ENCODE measurements at regions not wholly inside any gene's neighbourhood (a gene's known extent, or its start where the extent isn't known, plus 50 kb on each side); places are given as distances from the start of the nearest gene placed in this dataset.

DNA sequence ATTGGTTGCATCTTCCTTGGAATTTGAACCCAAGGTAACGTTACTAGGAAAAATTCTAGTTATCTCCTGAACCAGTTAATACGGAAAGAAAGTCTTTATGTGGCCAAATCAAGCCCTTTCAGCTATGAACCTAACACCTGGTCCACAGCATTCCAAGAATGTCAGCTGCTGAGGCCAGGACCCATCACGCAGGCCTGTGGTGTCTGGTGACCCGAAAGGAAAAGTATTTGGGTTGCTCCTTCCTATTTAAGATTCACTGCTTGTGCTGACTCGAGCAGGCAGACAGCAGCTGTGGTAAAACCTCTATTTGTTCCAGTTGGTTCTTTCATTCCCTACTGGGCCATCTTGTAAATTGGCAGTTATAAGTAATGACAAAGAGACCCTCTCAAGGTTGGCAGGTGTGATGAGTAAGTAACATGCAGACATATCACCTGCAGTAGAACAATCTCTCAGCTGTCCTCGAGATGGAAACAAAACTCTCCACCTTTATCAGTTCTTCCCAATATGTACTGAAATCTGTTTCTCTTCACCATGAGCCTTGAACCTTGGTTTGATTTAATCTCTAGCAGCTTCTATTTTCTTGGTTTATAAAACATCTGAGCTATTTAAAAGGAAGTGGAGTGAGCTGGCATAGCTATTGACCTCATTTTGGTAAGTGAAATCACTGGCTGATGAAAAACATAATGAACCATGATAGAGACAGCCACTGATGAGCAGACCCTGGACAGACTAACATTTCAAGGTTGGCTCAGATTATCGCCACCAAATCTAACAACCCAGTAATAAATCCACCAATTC lies 182.1 kb upstream of the SMIM31 start:
- TF ChIP-seq, protein P1, sequence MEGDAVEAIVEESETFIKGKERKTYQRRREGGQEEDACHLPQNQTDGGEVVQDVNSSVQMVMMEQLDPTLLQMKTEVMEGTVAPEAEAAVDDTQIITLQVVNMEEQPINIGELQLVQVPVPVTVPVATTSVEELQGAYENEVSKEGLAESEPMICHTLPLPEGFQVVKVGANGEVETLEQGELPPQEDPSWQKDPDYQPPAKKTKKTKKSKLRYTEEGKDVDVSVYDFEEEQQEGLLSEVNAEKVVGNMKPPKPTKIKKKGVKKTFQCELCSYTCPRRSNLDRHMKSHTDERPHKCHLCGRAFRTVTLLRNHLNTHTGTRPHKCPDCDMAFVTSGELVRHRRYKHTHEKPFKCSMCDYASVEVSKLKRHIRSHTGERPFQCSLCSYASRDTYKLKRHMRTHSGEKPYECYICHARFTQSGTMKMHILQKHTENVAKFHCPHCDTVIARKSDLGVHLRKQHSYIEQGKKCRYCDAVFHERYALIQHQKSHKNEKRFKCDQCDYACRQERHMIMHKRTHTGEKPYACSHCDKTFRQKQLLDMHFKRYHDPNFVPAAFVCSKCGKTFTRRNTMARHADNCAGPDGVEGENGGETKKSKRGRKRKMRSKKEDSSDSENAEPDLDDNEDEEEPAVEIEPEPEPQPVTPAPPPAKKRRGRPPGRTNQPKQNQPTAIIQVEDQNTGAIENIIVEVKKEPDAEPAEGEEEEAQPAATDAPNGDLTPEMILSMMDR (IDR thresholded peaks at IDR 0.05; ENCODE audit: low read depth, low read length, missing control alignments) = no peak
- no peak overlapping the region for H3K4me3 ChIP-seq (ENCODE audit: low read depth, low read length)
- DNase-seq (ENCODE audit: low read depth) = no peak

DNA sequence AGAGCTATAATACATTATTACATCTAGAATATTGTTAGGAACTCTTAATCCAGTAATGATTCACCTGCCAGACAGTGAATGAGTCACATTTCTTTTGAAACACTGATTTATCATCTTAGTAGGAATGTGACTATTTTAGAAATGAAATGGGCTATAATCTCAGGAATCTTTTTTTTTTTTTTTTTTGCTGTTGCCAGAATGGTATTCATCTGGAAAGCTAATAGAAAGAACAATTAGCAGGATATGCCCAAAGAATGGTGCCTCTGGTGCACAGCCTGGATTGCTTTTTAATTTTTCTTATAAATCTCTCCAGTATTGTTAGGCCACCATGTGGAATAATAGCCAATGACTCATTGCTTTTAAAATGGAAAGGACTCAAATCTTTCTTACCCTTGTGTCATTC lies 181.1 kb upstream of the SMIM31 start:
- TF ChIP-seq, protein P1 (IDR thresholded peaks at IDR 0.05; ENCODE audit: low read depth, low read length, missing control alignments) = no peak
- DNase-seq (ENCODE audit: low read depth) = no peak
- no peak overlapping the region for H3K4me3 ChIP-seq (ENCODE audit: low read depth, low read length)

DNA sequence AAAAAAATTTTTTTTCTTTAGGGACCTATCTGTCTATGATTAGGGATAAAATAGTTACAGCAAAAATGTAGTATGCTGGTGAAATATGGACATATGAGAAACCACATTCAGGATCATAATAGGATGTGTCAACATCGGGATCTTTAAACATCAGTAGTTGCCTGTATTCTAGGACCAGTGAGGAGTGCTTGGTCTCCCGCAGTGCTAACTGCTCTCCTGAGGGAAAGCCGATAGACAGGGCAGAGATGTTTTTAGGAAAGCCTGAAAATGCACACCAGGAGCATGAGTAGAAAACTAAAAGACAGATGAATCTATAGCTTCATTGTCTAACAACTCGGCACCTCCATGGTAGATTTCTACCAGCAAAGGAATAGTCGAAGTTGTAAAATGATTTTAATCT lies 178.1 kb upstream of the SMIM31 start:
- DNase-seq (ENCODE audit: low read depth) = no peak
- TF ChIP-seq, protein P1 (IDR thresholded peaks at IDR 0.05; ENCODE audit: low read depth, low read length, missing control alignments) = no peak

DNA sequence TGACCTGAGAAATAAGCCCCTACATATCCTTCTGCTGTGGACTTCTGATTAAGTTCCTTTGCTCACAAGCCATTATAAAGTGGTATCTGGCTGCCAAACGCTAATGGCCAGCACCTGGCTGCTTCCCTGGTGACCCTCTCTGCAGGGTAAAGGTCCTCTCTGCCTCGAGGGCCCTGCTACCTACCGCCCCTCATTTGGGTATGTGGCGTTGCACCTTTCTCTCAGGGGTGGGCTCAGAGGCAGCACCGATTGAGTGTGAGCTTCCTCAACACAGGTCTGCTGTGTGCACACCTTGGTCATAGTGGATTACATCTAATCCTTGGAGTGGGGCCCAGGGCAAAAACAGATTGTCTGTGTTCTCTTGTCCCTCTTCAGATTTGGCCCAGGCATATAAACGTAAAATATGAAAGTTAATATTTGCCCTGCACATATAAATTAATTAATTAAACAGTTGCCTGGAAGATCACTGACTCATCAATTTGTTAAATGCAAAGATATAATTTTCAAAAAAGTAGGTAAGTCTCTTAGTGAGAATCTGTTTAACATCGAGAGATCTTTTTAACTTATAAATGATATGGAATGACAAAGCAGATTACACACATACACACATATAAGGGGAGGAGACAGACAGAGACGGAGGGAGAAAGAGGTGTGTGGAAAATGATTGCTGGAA lies 174.5 kb upstream of the SMIM31 start:
- no peak overlapping the region for H3K4me3 ChIP-seq (ENCODE audit: low read depth, low read length)
- TF ChIP-seq, protein P1 (IDR thresholded peaks at IDR 0.05; ENCODE audit: low read depth, low read length, missing control alignments) = no peak
- DNase-seq (ENCODE audit: low read depth) = no peak

More for the DNA sequence above, 178.1 kb upstream of the SMIM31 start:
- no peak overlapping the region for H3K4me3 ChIP-seq (ENCODE audit: low read depth, low read length)

DNA sequence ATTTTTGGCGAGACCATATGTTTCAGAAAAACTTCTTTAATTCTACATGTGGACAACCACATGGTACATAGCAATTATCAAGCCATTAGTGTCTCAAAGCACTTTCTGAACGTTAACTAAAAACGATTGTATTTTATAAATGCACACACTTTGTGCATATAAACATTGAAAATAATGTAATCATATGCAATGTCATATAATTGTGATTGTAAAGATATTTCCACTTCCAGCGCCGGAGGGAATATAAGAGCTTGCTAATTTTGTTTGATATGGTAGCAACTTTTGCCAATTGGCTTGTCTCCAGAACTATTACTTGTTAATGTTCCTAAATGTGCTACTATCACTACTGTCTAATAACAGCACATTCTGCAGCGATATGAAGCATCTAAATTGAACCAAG lies 162.3 kb upstream of the SMIM31 start:
- no peak overlapping the region for H3K4me3 ChIP-seq (ENCODE audit: low read depth, low read length)
- no peak for DNase-seq (ENCODE audit: low read depth)
- TF ChIP-seq, protein P1 (IDR thresholded peaks at IDR 0.05; ENCODE audit: low read depth, low read length, missing control alignments) = no peak

DNA sequence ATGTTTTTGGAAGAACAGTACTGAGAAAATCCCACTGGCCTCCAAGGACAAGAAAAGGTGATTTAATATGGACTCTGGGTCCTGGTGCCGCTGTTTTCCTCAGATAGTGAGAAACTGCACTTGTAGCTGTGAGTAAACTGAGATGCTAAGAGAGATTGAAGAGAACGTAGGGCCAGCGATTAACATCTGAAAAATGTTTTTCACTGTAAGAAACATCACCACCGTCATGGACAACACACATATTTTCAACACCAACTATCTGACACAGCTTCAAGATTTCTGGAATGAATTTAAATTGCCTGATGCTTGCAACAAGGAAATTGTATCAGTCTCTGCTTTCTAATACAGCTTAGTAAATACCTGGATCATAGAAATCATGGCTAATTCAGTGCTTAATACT lies 158.2 kb upstream of the SMIM31 start:
- TF ChIP-seq, protein P1 (IDR thresholded peaks at IDR 0.05; ENCODE audit: low read depth, low read length, missing control alignments) = no peak
- no peak for DNase-seq (ENCODE audit: low read depth)
- no peak overlapping the region for H3K4me3 ChIP-seq (ENCODE audit: low read depth, low read length)
